ENCODE measurements at regions not wholly inside any gene's neighbourhood (a gene's known extent, or its start where the extent isn't known, plus 50 kb on each side); places are given as distances from the start of the nearest gene placed in this dataset.

DNA sequence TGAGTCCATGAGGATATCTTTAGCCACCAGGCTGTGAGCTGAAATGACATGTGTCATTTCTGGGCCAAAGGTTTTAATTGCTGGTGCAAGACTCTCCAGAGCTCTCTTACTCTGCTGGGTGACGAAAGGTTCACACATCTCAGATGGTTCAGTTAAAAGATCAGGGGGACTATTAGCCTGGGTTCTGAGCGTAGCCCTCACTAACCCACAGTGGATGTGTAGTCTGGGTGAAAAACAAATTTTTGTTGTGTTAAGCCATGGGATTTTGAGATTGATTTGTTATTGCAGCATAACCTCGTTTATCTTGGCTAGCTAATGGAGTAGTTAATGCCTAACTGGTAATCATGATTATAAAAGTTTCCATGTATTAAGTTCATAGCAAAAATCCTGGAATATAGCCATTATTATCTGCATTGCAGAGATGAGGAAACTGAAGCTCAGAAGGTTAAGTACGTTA is 251.5 kb downstream of the RMST start:
- TF ChIP-seq ZNF274 (IDR thresholded peaks at IDR 0.05; ENCODE audit: low read depth, low read length), result no peak
- TF ChIP-seq YY1 (IDR thresholded peaks at IDR 0.05; ENCODE audit: insufficient read depth, insufficient read length), result no peak

All from NT2/D1 (cell line).